DOHH2 (cell line): ENCODE measurements at regions not wholly inside any gene's neighbourhood (a gene's known extent, or its start where the extent isn't known, plus 50 kb on each side); places are given as distances from the start of the nearest gene placed in this dataset.

Experiments used
- CTCF ChIP-seq: fragments of 200-600 bp; sonication (generic); IDR thresholded peaks from one replicate; pipeline ENCODE4 v1.5.1; 2014; ENCODE audit warnings: antibody characterized with exemption, mild to moderate bottlenecking, low read depth, low read length; ENCODE audit not compliant: poor library complexity, severe bottlenecking
- EZH2phosphoT487 ChIP-seq: fragments of 200-600 bp; sonication (generic); IDR thresholded peaks from 2 replicates; pipeline ENCODE4 v1.6.1; 2017; ENCODE audit warnings: borderline replicate concordance, mild to moderate bottlenecking, antibody characterized with exemption, low read length, moderate library complexity, mixed read lengths

GRCh38 chr10:110355141-110355831 is 50.6 kb upstream of the SMNDC1 start:
- TF ChIP-seq CTCF (no peak), EZH2phosphoT487 (no peak)
